ENCODE measurements at regions not wholly inside any gene's neighbourhood (a gene's known extent, or its start where the extent isn't known, plus 50 kb on each side); places are given as distances from the start of the nearest gene placed in this dataset.

GRCh38 chr2:71786291-71787107 lies 333.1 kb downstream of the DYSF start:
- FAIRE-seq = no peak
- TF ChIP-seq CTCF (IDR thresholded peaks at IDR 0.05; ENCODE audit: insufficient read depth, missing control alignments) = no peak
- DNase-seq (ENCODE audit: insufficient read length, low spot score) = no peak

- TF ChIP-seq CTCF (IDR thresholded peaks at IDR 0.05; ENCODE audit: insufficient read depth, missing control alignments) = no peak
- FAIRE-seq (no peak), DNase-seq (ENCODE audit: insufficient read length, low spot score) (no peak)
These were observed 332.2 kb downstream of the DYSF start for GRCh38 chr2:71785516-71785981.

- FAIRE-seq (no peak), DNase-seq (ENCODE audit: insufficient read length, low spot score) (no peak)
- TF ChIP-seq CTCF (IDR thresholded peaks at IDR 0.05; ENCODE audit: insufficient read depth, missing control alignments) = no peak
These were observed 331.6 kb downstream of the DYSF start for GRCh38 chr2:71784734-71785511.

GRCh38 chr2:71783815-71784214 lies 330.5 kb downstream of the DYSF start:
- no peak for TF ChIP-seq CTCF (IDR thresholded peaks at IDR 0.05; ENCODE audit: insufficient read depth, missing control alignments)
- no peak for FAIRE-seq
- DNase-seq (ENCODE audit: insufficient read length, low spot score) = no peak

GRCh38 chr2:71783215-71783614 lies 329.9 kb downstream of the DYSF start:
- FAIRE-seq (no peak), DNase-seq (ENCODE audit: insufficient read length, low spot score) (no peak)
- TF ChIP-seq CTCF (IDR thresholded peaks at IDR 0.05; ENCODE audit: insufficient read depth, missing control alignments) = no peak

GRCh38 chr2:71782323-71782722 lies 329.0 kb downstream of the DYSF start:
- no peak for FAIRE-seq
- no peak for DNase-seq (ENCODE audit: insufficient read length, low spot score)
- no peak for TF ChIP-seq CTCF (IDR thresholded peaks at IDR 0.05; ENCODE audit: insufficient read depth, missing control alignments)

Data from D721Med (cell line).